ENCODE measurements at regions not wholly inside any gene's neighbourhood (a gene's known extent, or its start where the extent isn't known, plus 50 kb on each side); places are given as distances from the start of the nearest gene placed in this dataset.

GRCh38 chr12:43123461-43123860 is 428.5 kb downstream of the ADAMTS20 start:
- intact Hi-C loops (cut with micrococcal nuclease): no loop called here
- H3K27ac ChIP-seq (ENCODE audit: low read depth in 1 of 2, low read length in 2 of 2): no peak overlapping the region
- no peaks in the 10 kb centered on the region for H3K36me3 Mint-ChIP-seq
- H3K9me3 Mint-ChIP-seq: peaks cover 0 to 5% (median 1%) of the 10 kb centered on the region in 7 donors
- H3K27ac Mint-ChIP-seq: no peak overlapping the region
- H3K27me3 ChIP-seq (ENCODE audit: control insufficient read depth in 2 of 2, insufficient read depth in 2 of 2, low read length in 2 of 2): no peaks in the 10 kb centered on the region
- H3K4me1 ChIP-seq (ENCODE audit: control insufficient read depth in 1 of 2, insufficient read depth in 2 of 2, low read length in 2 of 2): no peaks in the 10 kb centered on the region
- no peaks in the 10 kb centered on the region for H3K27me3 Mint-ChIP-seq (ENCODE audit: low read depth in 3 of 3)
- H3K79me2 ChIP-seq (ENCODE audit: insufficient read depth, low read length): no peaks in the 10 kb centered on the region
- H3K4me1 Mint-ChIP-seq: no peaks in the 10 kb centered on the region
- DNase-seq: no peak
- TF ChIP-seq CTCF (IDR thresholded peaks at IDR 0.05): no peak
- H4K20me1 ChIP-seq (ENCODE audit: insufficient read depth, low read length): no peaks in the 10 kb centered on the region
- H3K36me3 ChIP-seq (replicated peaks in 1 of 2; ENCODE audit: control insufficient read depth in 1 of 2, insufficient read depth in 2 of 2, low read length in 2 of 2): no peaks in the 10 kb centered on the region
- no peak overlapping the region for H3K4me3 Mint-ChIP-seq
- no peak overlapping the region for H2AFZ ChIP-seq (ENCODE audit: insufficient read depth, low read depth, low read length, poor library complexity, severe bottlenecking)
- no peak overlapping the region for H3K4me2 ChIP-seq (replicated peaks; ENCODE audit: extremely low read depth, low read length, poor library complexity, severe bottlenecking)
- H3K9me3 ChIP-seq (replicated peaks in 1 of 2; ENCODE audit: control insufficient read depth in 1 of 2, insufficient read depth in 1 of 2, low read length in 2 of 2): no peaks in the 10 kb centered on the region
- no peak overlapping the region for H3K9ac ChIP-seq (ENCODE audit: insufficient read depth, low read length, poor library complexity, severe bottlenecking)
- no peak overlapping the region for H3K4me3 ChIP-seq (replicated peaks in 1 of 3; ENCODE audit: low read depth in 2 of 3, low read length in 3 of 3)

GRCh38 chr12:43120150-43120549 is 431.9 kb downstream of the ADAMTS20 start:
- intact Hi-C loops (cut with micrococcal nuclease): no loop called here
- WGBS (ENCODE audit: insufficient coverage): no CpG with 5 or more reads among the region's 1 CpG

More at GRCh38 chr12:43120150-43120549, 431.9 kb downstream of the ADAMTS20 start:
- Mint-ChIP-seq H3K4me1 (no peaks in the 10 kb centered on the region), H3K4me3 (no peak overlapping the region), H3K36me3 (no peaks in the 10 kb centered on the region), H3K27me3 (ENCODE audit: low read depth in 3 of 3) (no peaks in the 10 kb centered on the region), H3K9me3 (peaks cover 0 to 9% (median 1%) of the 10 kb centered on the region in 7 donors), H3K27ac (no peak overlapping the region)
- DNase-seq: no peak
- H3K4me3 ChIP-seq (replicated peaks in 1 of 3; ENCODE audit: low read depth in 2 of 3, low read length in 3 of 3): no peak overlapping the region
- H3K9ac ChIP-seq (ENCODE audit: insufficient read depth, low read length, poor library complexity, severe bottlenecking): no peak overlapping the region
- no peak overlapping the region for H3K27ac ChIP-seq (ENCODE audit: low read depth in 1 of 2, low read length in 2 of 2)
- H3K27me3 ChIP-seq (ENCODE audit: control insufficient read depth in 2 of 2, insufficient read depth in 2 of 2, low read length in 2 of 2): no peaks in the 10 kb centered on the region
- H3K79me2 ChIP-seq (ENCODE audit: insufficient read depth, low read length): no peaks in the 10 kb centered on the region
- no peaks in the 10 kb centered on the region for H3K9me3 ChIP-seq (replicated peaks in 1 of 2; ENCODE audit: control insufficient read depth in 1 of 2, insufficient read depth in 1 of 2, low read length in 2 of 2)
- H4K20me1 ChIP-seq (ENCODE audit: insufficient read depth, low read length): no peaks in the 10 kb centered on the region
- no peaks in the 10 kb centered on the region for H3K36me3 ChIP-seq (replicated peaks in 1 of 2; ENCODE audit: control insufficient read depth in 1 of 2, insufficient read depth in 2 of 2, low read length in 2 of 2)
- H2AFZ ChIP-seq (ENCODE audit: insufficient read depth, low read depth, low read length, poor library complexity, severe bottlenecking): no peak overlapping the region
- H3K4me1 ChIP-seq (ENCODE audit: control insufficient read depth in 1 of 2, insufficient read depth in 2 of 2, low read length in 2 of 2): no peaks in the 10 kb centered on the region
- TF ChIP-seq CTCF (IDR thresholded peaks at IDR 0.05): no peak
- no peak overlapping the region for H3K4me2 ChIP-seq (replicated peaks; ENCODE audit: extremely low read depth, low read length, poor library complexity, severe bottlenecking)
